ENCODE measurements at regions not wholly inside any gene's neighbourhood (a gene's known extent, or its start where the extent isn't known, plus 50 kb on each side); places are given as distances from the start of the nearest gene placed in this dataset.

DNA sequence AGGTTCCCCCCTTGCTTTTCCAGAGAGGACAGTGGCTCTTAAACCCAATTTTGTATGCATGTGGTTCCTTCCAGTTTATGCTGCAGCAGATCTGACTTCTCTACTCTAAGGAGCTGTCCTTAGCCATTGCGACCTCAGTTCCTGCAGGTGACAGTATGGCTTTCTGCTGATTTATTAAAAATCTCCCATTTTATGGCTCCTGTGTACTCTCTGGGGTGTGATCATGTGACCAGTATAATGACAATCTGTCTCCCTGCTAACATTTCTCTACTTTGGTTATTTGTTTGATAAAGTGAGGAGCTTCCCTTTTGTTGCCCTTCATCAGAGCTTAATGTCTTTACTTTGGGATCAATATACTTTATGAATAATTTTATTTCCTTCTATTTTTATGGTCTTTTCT lies 148.7 kb upstream of the VRK2 start:
- no peak for TF ChIP-seq CTCF (IDR thresholded peaks at IDR 0.05; ENCODE audit: control extremely low read depth in 1 of 3, insufficient read depth in 1 of 3, low read depth in 1 of 3, low read length in 3 of 3)
- TF ChIP-seq RAD21 (IDR thresholded peaks at IDR 0.05 in 1 of 2, conservative IDR thresholded peaks at IDR 0.05 in 1 of 2; ENCODE audit: low read depth in 2 of 2, low read length in 2 of 2), result no peak
- no peak for TF ChIP-seq EGR1 (IDR thresholded peaks at IDR 0.05; ENCODE audit: borderline replicate concordance, low read depth, low read length)
- TF ChIP-seq ZNF274 (IDR thresholded peaks at IDR 0.05; ENCODE audit: borderline replicate concordance, extremely low read depth, low read length), result no peak
- no peak for TF ChIP-seq ATF2 (IDR thresholded peaks at IDR 0.05; ENCODE audit: low read length)
- no peak for TF ChIP-seq EP300 (IDR thresholded peaks at IDR 0.05; ENCODE audit: borderline replicate concordance in 1 of 2, low read depth in 2 of 2, low read length in 2 of 2)
- no peak for TF ChIP-seq JUN (IDR thresholded peaks at IDR 0.05; ENCODE audit: low read depth, low read length)
- no peak for TF ChIP-seq RNF2 (IDR thresholded peaks at IDR 0.05; ENCODE audit: borderline replicate concordance, low read depth, low read length, missing control alignments, poor library complexity, severe bottlenecking)
- no peak for TF ChIP-seq BACH1 (IDR thresholded peaks at IDR 0.05; ENCODE audit: low read length)
- TF ChIP-seq YY1 (IDR thresholded peaks at IDR 0.05; ENCODE audit: low read depth, low read length), result no peak
- TF ChIP-seq CHD2 (IDR thresholded peaks at IDR 0.05; ENCODE audit: low read length), result no peak
- TF ChIP-seq SP4 (IDR thresholded peaks at IDR 0.05; ENCODE audit: low read length), result no peak
- TF ChIP-seq NRF1 (IDR thresholded peaks at IDR 0.05; ENCODE audit: low read depth, low read length), result no peak

Data from H1 (cell line).